ENCODE measurements at regions not wholly inside any gene's neighbourhood (a gene's known extent, or its start where the extent isn't known, plus 50 kb on each side); places are given as distances from the start of the nearest gene placed in this dataset.
A peak's percentile ranks its signal among the peaks of the same experiment; 100 is the strongest.

DNA sequence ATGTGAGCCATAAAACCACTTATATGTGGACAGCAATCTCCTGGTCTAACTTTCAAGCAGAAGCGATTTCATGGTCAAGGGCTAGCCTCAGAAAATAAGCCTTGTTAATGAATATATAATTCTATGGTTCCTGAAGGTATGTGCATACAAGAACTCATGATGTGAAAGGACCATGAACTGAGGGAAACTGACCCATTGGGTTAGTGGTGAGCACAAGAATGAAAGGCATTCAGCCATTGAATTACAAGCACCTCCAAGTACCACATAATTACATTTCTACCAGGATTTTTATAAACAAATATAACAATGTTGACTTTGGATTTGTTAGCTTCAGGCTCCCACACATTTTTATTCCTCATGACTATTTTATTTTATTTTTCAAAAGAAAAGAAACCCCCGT, 459.0 kb downstream of the TLE4 start:
- H3K4me3 ChIP-seq = no peak overlapping the region
- TF ChIP-seq Cebpa-rat (IDR thresholded peaks at IDR 0.05) = no peak
- no peaks in the 10 kb centered on the region for H3K36me3 ChIP-seq

DNA sequence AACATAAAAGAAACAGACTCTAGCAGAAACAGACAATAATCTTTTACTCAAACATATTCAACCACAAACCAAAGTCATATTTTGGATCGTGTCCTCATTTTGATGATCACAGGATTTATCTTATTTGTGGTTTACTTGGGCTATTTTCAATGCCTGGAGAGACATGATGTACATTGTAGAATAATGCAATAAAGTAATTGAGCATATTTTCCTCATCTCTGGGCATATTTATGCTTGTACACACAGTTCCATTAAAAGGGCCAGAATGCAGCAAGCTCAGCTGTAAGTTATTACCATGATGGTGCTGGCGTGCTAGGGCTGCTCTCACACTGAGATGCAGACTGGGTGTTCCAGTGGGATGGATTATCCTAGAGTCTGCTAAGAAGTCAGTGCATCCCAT, 456.7 kb downstream of the TLE4 start:
- no peaks in the 10 kb centered on the region for H3K27me3 ChIP-seq
- H3K4me2 ChIP-seq = peak overlapping the region; percentile 14; the same call in 1 of the 2 replicates

More for the DNA sequence above, 459.0 kb downstream of the TLE4 start:
- Histone ChIP-seq H3K27me3 (no peaks in the 10 kb centered on the region), H4K20me1 (no peaks in the 10 kb centered on the region), H3K9ac (no peak overlapping the region), H3K4me1 (peaks cover 7% of the 10 kb centered on the region), H3K4me2 (no peak overlapping the region), H3K27ac (no peak overlapping the region), H3K9me3 (peaks cover 12% of the 10 kb centered on the region)

GRCh38 chr9:80025796-80026520, 454.2 kb downstream of the TLE4 start:
- no peak overlapping the region for H3K9ac ChIP-seq
- no peaks in the 10 kb centered on the region for H3K27me3 ChIP-seq
- H3K4me1 ChIP-seq = peaks cover 7% of the 10 kb centered on the region
- H3K4me3 ChIP-seq = no peak overlapping the region
- H3K4me2 ChIP-seq = no peak overlapping the region
- no peak for TF ChIP-seq Cebpa-rat (IDR thresholded peaks at IDR 0.05)
- no peaks in the 10 kb centered on the region for H3K36me3 ChIP-seq
- no peak overlapping the region for H3K27ac ChIP-seq
- H4K20me1 ChIP-seq = no peaks in the 10 kb centered on the region
- peaks cover 17% of the 10 kb centered on the region for H3K9me3 ChIP-seq

More for the DNA sequence above, 456.7 kb downstream of the TLE4 start:
- Histone ChIP-seq H3K9ac (no peak overlapping the region), H3K27ac (no peak overlapping the region), H4K20me1 (no peaks in the 10 kb centered on the region), H3K36me3 (no peaks in the 10 kb centered on the region), H3K4me3 (no peak overlapping the region), H3K9me3 (peaks cover 20% of the 10 kb centered on the region), H3K4me1 (peaks cover 7% of the 10 kb centered on the region)
- TF ChIP-seq Cebpa-rat (IDR thresholded peaks at IDR 0.05) = no peak

DNA sequence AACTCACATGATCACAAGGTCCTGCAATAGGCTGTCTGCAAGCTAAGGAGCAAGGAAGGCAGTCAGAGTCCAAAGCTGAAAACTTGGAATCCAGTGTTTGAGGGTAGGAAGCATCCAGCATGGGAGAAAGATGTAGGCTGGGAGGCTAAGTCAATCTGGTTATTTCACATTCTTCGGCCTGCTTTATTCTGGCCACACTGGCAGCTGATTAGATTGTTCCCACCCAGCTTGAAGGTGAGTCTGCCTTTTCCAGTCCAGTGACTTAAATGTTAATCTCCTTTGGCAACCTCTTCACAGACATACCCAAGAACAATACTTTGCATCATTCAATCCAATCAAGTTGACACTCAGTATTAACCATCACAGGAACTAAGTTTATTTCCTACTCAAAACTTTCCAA, 453.4 kb downstream of the TLE4 start:
- Histone ChIP-seq H3K4me3 (no peak overlapping the region), H3K27ac (no peak overlapping the region), H3K36me3 (no peaks in the 10 kb centered on the region), H3K27me3 (no peaks in the 10 kb centered on the region), H3K9ac (no peak overlapping the region), H3K4me1 (peaks cover 7% of the 10 kb centered on the region), H3K9me3 (peaks cover 17% of the 10 kb centered on the region), H3K4me2 (no peak overlapping the region), H4K20me1 (no peaks in the 10 kb centered on the region)
- TF ChIP-seq Cebpa-rat (IDR thresholded peaks at IDR 0.05) = no peak

DNA sequence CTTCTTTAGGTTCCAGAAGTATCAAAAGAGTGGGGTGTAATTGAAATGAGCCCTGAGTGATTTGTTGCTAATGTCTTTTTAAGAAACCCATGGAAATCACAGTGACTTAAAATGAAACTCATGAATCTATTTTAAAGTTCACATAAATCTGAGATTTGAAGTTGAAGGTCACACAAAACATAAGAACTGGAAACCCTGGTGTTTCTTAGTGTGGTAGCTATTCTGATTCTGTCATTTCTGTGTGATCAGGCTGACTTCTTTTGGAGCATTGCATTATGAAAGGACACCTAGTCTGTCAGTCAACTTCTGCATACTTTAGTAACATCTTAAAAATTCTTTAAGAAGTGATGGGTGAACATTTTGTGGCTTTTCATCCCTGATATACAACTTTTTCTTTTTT, 448.8 kb downstream of the TLE4 start:
- Histone ChIP-seq H3K4me1 (no peaks in the 10 kb centered on the region), H3K27ac (no peak overlapping the region), H3K27me3 (no peaks in the 10 kb centered on the region), H3K4me2 (no peak overlapping the region), H3K36me3 (no peaks in the 10 kb centered on the region), H3K9me3 (peaks cover 14% of the 10 kb centered on the region), H3K9ac (no peak overlapping the region), H3K4me3 (no peak overlapping the region), H4K20me1 (no peaks in the 10 kb centered on the region)
- TF ChIP-seq Cebpa-rat (IDR thresholded peaks at IDR 0.05) = no peak

DNA sequence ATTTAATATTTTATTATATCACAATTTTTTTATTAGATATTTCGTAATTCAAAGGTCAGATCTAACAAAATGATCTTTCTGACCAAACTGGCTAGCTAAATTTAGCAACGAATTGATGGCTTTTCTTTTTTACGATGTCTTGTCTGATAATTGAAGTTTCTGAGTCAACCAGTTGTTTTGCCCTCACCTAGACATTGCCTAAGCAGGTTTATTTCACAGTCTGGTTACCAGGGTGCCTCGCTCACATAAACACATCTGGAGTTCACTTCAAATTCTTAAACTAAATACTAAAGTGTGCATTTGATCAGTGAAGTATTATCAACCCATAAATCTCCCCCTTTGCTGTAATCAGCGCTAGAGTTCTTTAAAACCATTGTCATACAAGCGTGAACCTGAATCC, 448.3 kb downstream of the TLE4 start:
- Histone ChIP-seq H3K4me3 (no peak overlapping the region), H3K27me3 (no peaks in the 10 kb centered on the region), H3K9me3 (peaks cover 13% of the 10 kb centered on the region), H4K20me1 (no peaks in the 10 kb centered on the region), H3K4me2 (no peak overlapping the region), H3K4me1 (no peaks in the 10 kb centered on the region), H3K36me3 (no peaks in the 10 kb centered on the region), H3K27ac (no peak overlapping the region), H3K9ac (no peak overlapping the region)
- no peak for TF ChIP-seq Cebpa-rat (IDR thresholded peaks at IDR 0.05)

- no peaks in the 10 kb centered on the region for H3K27me3 ChIP-seq
- no peaks in the 10 kb centered on the region for H3K36me3 ChIP-seq
- no peak overlapping the region for H3K4me2 ChIP-seq
- H3K9me3 ChIP-seq = 0 out of 2 replicates have a peak, but pooled peaks cover 3% of the 10 kb centered on the region
- H3K9ac ChIP-seq = no peak overlapping the region
- H3K4me1 ChIP-seq = peaks cover 6% of the 10 kb centered on the region
- no peak overlapping the region for H3K27ac ChIP-seq
- no peak overlapping the region for H3K4me3 ChIP-seq
- TF ChIP-seq Cebpa-rat (IDR thresholded peaks at IDR 0.05) = no peak
- H4K20me1 ChIP-seq = no peaks in the 10 kb centered on the region
These were observed 442.1 kb downstream of the TLE4 start for GRCh38 chr9:80013891-80014290.

DNA sequence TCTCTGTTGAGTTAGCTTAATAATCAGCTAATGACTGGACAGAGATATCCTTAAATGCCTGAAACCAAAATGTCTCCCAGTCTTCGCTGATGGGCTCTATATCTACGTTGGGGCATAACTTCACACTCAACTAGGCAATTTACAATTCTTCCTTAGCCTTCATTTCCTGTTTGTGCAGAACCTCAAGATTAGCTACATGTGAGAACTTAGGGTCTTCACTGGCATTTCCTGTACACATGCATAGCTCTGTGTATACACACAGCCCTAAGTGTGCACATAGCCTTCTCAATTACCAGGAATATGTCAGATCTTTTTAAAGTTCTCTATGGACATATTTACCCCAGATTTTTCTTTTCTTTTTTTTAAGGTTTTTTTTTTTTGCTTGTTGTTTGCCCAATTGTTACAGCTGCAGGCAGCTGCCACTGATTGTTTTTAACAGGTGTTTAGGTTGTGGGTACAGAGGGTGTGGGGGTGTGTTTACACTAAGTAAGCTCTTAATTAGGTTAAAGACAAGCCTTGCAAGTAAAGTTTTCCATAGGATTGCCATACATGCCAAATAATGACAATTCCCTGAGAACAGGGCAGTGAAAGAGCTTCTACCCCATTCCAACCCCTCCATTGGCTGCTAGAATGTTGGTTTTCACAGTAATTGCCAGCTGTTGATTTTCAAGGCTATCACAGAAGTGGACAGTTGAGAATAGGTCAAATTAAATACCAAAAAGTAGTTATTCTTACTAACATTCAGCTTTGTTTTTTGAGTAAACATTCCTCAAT, 441.0 kb downstream of the TLE4 start:
- H3K27me3 ChIP-seq = no peaks in the 10 kb centered on the region
- H3K36me3 ChIP-seq = no peaks in the 10 kb centered on the region
- H4K20me1 ChIP-seq = no peaks in the 10 kb centered on the region
- TF ChIP-seq Cebpa-rat (IDR thresholded peaks at IDR 0.05) = no peak
- no peak overlapping the region for H3K4me3 ChIP-seq
- no peak overlapping the region for H3K9ac ChIP-seq
- H3K4me2 ChIP-seq = 0 out of 2 replicates have a peak overlapping the region, but pooled peaks have one; percentile 22
- H3K4me1 ChIP-seq = peaks cover 6% of the 10 kb centered on the region
- no peak overlapping the region for H3K27ac ChIP-seq
- 0 out of 2 replicates have a peak, but pooled peaks cover 3% of the 10 kb centered on the region for H3K9me3 ChIP-seq

GRCh38 chr9:80009204-80009603, 437.4 kb downstream of the TLE4 start:
- H3K4me1 ChIP-seq = peaks cover 6% of the 10 kb centered on the region
- H3K9me3 ChIP-seq = 0 out of 2 replicates have a peak, but pooled peaks cover 3% of the 10 kb centered on the region
- no peak overlapping the region for H3K4me3 ChIP-seq
- H3K27me3 ChIP-seq = no peaks in the 10 kb centered on the region
- H4K20me1 ChIP-seq = no peaks in the 10 kb centered on the region
- no peak for TF ChIP-seq Cebpa-rat (IDR thresholded peaks at IDR 0.05)
- no peak overlapping the region for H3K9ac ChIP-seq
- H3K4me2 ChIP-seq = no peak overlapping the region
- H3K27ac ChIP-seq = no peak overlapping the region
- no peaks in the 10 kb centered on the region for H3K36me3 ChIP-seq

DNA sequence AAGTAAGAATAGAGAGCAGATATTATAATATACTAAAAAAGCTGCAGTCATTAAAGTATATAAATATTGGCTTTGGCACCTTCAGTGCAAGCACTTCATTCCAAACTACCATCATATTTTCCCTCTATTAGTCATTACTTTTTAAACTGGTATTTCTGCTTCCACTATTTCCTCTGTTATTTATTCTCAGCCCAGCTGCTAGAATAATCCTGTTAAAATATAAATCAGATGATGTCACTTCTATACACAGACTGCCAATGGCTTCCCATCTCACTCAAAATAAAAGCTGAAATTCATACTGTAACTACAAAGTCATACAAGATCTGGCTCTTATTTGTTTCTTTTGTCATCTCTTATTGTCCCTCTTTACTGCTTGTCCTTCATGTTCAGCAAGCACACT, 432.9 kb downstream of the TLE4 start:
- TF ChIP-seq Cebpa-rat (IDR thresholded peaks at IDR 0.05) = no peak
- H3K4me1 ChIP-seq = no peaks in the 10 kb centered on the region

More for the DNA sequence above, 432.9 kb downstream of the TLE4 start:
- no peaks in the 10 kb centered on the region for H4K20me1 ChIP-seq
- H3K4me3 ChIP-seq = no peak overlapping the region
- H3K27me3 ChIP-seq = no peaks in the 10 kb centered on the region
- no peak overlapping the region for H3K9ac ChIP-seq
- no peaks in the 10 kb centered on the region for H3K9me3 ChIP-seq
- H3K36me3 ChIP-seq = no peaks in the 10 kb centered on the region
- H3K27ac ChIP-seq = no peak overlapping the region
- H3K4me2 ChIP-seq = no peak overlapping the region

Data from BLaER1 (cell line).